ENCODE measurements at regions not wholly inside any gene's neighbourhood (a gene's known extent, or its start where the extent isn't known, plus 50 kb on each side); places are given as distances from the start of the nearest gene placed in this dataset.

DNA sequence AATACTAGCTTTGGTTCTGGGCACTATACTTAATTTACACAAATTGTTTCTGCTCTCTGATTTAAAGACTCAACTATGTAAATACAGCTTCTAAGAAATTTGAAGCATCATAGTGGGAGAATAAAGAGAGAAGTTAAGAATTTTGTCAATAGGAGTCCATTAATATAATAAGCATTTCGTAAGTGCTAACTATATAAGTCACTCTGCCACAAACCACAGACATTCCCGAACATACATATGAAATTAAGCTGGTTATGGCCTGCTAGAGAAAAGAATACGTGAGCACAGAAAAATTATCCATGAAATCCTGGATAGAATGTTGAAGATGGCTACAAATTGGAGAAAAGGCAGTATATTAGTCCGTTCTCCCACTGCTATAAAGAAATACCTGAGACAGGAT lies 526.2 kb downstream of the MRPL39 start:
- H3K9me3 ChIP-seq = no peaks in the 10 kb centered on the region
- no peaks in the 10 kb centered on the region for H3K27me3 ChIP-seq
- H3K36me3 ChIP-seq = no peaks in the 10 kb centered on the region
- TF ChIP-seq CTCF (IDR thresholded peaks at IDR 0.05; ENCODE audit: low read depth, low read length) = no peak
- DNase-seq = no peak
- H3K4me3 ChIP-seq (ENCODE audit: low read depth, low read length) = no peak overlapping the region
- peaks cover 9% of the 10 kb centered on the region for H3K4me1 ChIP-seq

- Histone ChIP-seq H3K27me3 (no peaks in the 10 kb centered on the region), H3K4me1 (peaks cover 9% of the 10 kb centered on the region), H3K9me3 (no peaks in the 10 kb centered on the region), H3K4me3 (ENCODE audit: low read depth, low read length) (no peak overlapping the region), H3K36me3 (no peaks in the 10 kb centered on the region)
- TF ChIP-seq CTCF (IDR thresholded peaks at IDR 0.05; ENCODE audit: low read depth, low read length) = no peak
- no peak for DNase-seq
Observed at GRCh38 chr21:25080661-25081060, 526.6 kb downstream of the MRPL39 start.

DNA sequence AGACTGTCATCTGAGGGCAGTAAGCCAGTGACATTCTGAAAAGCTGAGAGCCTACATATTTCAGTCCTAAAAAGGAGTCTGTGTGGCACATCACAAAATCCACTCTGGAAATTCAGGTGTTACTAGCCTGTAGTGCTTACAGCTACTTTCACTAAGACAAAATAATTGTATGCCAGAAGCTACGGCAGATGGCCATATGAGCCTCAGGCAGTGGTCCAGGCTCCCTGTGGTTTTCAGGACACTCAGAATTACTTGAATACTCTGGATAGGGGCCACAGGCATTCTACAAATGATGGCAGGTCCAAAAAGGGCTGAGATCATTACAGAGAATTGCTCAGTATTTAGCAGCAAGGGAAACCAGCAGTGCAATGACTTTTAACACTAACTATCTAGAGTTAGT lies 527.1 kb downstream of the MRPL39 start:
- H3K36me3 ChIP-seq = no peaks in the 10 kb centered on the region
- no peak for DNase-seq
- H3K4me3 ChIP-seq (ENCODE audit: low read depth, low read length) = no peak overlapping the region
- TF ChIP-seq CTCF (IDR thresholded peaks at IDR 0.05; ENCODE audit: low read depth, low read length) = no peak
- no peaks in the 10 kb centered on the region for H3K27me3 ChIP-seq
- H3K9me3 ChIP-seq = no peaks in the 10 kb centered on the region; the same call in 1 of the 2 replicates
- peaks cover 9% of the 10 kb centered on the region for H3K4me1 ChIP-seq

DNA sequence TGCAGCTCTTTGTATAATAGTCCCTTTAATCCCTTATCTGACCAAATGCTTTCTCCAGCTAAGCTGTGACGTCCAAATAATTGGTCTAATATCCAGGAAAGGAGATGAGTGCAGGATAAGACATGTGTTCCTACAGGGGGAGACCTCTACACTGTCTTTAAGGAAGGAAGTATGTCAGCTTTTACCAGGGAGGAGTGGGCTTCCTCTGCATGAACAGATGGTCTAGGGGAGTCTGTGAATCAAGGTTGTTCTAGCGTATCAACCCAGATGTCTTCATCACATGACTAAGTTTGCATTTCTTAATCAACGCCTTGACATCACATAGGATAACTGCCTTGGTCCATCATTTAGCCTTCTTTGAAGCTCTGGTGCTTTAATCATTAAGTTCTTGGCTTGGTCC lies 528.2 kb downstream of the MRPL39 start:
- no peak for DNase-seq
- no peak for TF ChIP-seq CTCF (IDR thresholded peaks at IDR 0.05; ENCODE audit: low read depth, low read length)
- no peaks in the 10 kb centered on the region for H3K36me3 ChIP-seq
- no peaks in the 10 kb centered on the region for H3K27me3 ChIP-seq
- H3K9me3 ChIP-seq = no peaks in the 10 kb centered on the region; the same call in 1 of the 2 replicates
- H3K4me1 ChIP-seq = peaks cover 16% of the 10 kb centered on the region
- no peak overlapping the region for H3K4me3 ChIP-seq (ENCODE audit: low read depth, low read length)

DNA sequence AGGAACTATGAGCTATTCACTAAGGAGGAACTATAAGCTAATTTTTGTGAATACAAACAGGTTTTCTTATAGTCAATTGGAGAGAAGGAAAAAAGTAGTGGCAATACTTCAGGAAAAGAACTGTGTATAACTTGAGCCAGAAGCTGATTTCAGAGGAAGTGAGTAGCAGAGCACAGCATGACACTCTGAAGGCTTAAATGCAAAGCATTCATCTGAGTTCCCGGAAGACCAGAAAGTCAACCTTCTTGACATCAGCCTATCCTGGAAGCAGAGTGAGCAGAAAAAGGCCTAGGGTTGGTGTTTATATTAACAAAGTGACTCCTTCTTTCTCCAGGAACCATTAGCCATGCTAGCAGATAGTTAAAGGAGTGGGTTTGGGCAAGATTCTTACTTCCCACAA lies 545.2 kb downstream of the MRPL39 start:
- Histone ChIP-seq H3K4me1 (no peaks in the 10 kb centered on the region), H3K36me3 (no peaks in the 10 kb centered on the region), H3K9me3 (no peaks in the 10 kb centered on the region; the same call in 1 of the 2 replicates), H3K4me3 (ENCODE audit: low read depth, low read length) (no peak overlapping the region), H3K27me3 (no peaks in the 10 kb centered on the region)
- no peak for DNase-seq
- TF ChIP-seq CTCF (IDR thresholded peaks at IDR 0.05; ENCODE audit: low read depth, low read length) = no peak

- H3K4me1 ChIP-seq = no peaks in the 10 kb centered on the region
- no peak for TF ChIP-seq CTCF (IDR thresholded peaks at IDR 0.05; ENCODE audit: low read depth, low read length)
- DNase-seq = no peak
- H3K9me3 ChIP-seq = no peaks in the 10 kb centered on the region; the same call in 1 of the 2 replicates
- no peaks in the 10 kb centered on the region for H3K36me3 ChIP-seq
- no peaks in the 10 kb centered on the region for H3K27me3 ChIP-seq
- no peak overlapping the region for H3K4me3 ChIP-seq (ENCODE audit: low read depth, low read length)
Observed at GRCh38 chr21:25054689-25055088, 552.6 kb downstream of the MRPL39 start.
